Bronchial epithelial cell (primary cell): ENCODE measurements at regions not wholly inside any gene's neighbourhood (a gene's known extent, or its start where the extent isn't known, plus 50 kb on each side); places are given as distances from the start of the nearest gene placed in this dataset.
"Not testable (repeated sequence)": the region's sequence is repeated elsewhere in the genome, so short reads cannot be mapped to it uniquely, and the experiment has no call there.

ENCODE experiments used
- DNase-seq: peaks from one replicate; pipeline ENCODE4 v3.0.0-alpha.2; 2010; ENCODE audit warnings: low read depth
- FAIRE-seq: peaks from 2 replicates; lab custom pipeline; 2011; peaks lifted over from hg19 to GRCh38; lab: Jason Lieb, UNC
- H3K27me3 ChIP-seq: 2 replicates; pipeline ENCODE4 v1.5.1; 2011; ENCODE audit warnings: low read length; ENCODE audit not compliant: control insufficient read depth, insufficient read depth
- H3K36me3 ChIP-seq: 2 replicates; pipeline ENCODE4 v1.5.1; 2011; ENCODE audit warnings: low read length; ENCODE audit not compliant: control insufficient read depth, insufficient read depth
- H3K4me3 ChIP-seq: 2 replicates; pipeline ENCODE4 v1.5.1; 2011; ENCODE audit warnings: mild to moderate bottlenecking, low read depth, low read length, control low read depth
- CTCF ChIP-seq: IDR thresholded peaks from 2 replicates; pipeline ENCODE4 v1.5.1; 2011; ENCODE audit warnings: mild to moderate bottlenecking, moderate library complexity, low read length, control low read depth, inconsistent platforms; ENCODE audit not compliant: insufficient read depth, severe bottlenecking

- not testable (repeated sequence) for H3K4me3 ChIP-seq, FAIRE-seq, DNase-seq, H3K36me3 ChIP-seq, H3K27me3 ChIP-seq
Measured at GRCh38 chr1:147348592-147348991, 106.1 kb downstream of the CHD1L start.

GRCh38 chr1:147349533-147349932 lies 107.0 kb downstream of the CHD1L start:
- no peaks in the 10 kb centered on the region for H3K36me3 ChIP-seq
- H3K4me3 ChIP-seq = no peak overlapping the region
- H3K27me3 ChIP-seq = no peaks in the 10 kb centered on the region
- DNase-seq (no peak), FAIRE-seq (no peak)
- TF ChIP-seq CTCF = no peak

- no peaks in the 10 kb centered on the region for H3K36me3 ChIP-seq
- no peaks in the 10 kb centered on the region for H3K27me3 ChIP-seq
- FAIRE-seq = no peak
- DNase-seq = no peak
- H3K4me3 ChIP-seq = no peak overlapping the region
- TF ChIP-seq CTCF = no peak
Measured at GRCh38 chr1:147351140-147351835, 108.8 kb downstream of the CHD1L start.

- FAIRE-seq = no peak
- Histone ChIP-seq H3K36me3 (no peaks in the 10 kb centered on the region), H3K27me3 (no peaks in the 10 kb centered on the region), H3K4me3 (no peak overlapping the region)
- no peak for DNase-seq
- no peak for TF ChIP-seq CTCF
Measured at GRCh38 chr1:147377263-147378246, 135.1 kb downstream of the CHD1L start.

- no peak for FAIRE-seq
Measured at GRCh38 chr1:147379889-147380288, 137.4 kb downstream of the CHD1L start.

More at GRCh38 chr1:147379889-147380288, 137.4 kb downstream of the CHD1L start:
- no peak overlapping the region for H3K4me3 ChIP-seq
- DNase-seq = no peak
- no peaks in the 10 kb centered on the region for H3K36me3 ChIP-seq
- no peaks in the 10 kb centered on the region for H3K27me3 ChIP-seq
- no peak for TF ChIP-seq CTCF
